ENCODE measurements at regions not wholly inside any gene's neighbourhood (a gene's known extent, or its start where the extent isn't known, plus 50 kb on each side); places are given as distances from the start of the nearest gene placed in this dataset.

DNA sequence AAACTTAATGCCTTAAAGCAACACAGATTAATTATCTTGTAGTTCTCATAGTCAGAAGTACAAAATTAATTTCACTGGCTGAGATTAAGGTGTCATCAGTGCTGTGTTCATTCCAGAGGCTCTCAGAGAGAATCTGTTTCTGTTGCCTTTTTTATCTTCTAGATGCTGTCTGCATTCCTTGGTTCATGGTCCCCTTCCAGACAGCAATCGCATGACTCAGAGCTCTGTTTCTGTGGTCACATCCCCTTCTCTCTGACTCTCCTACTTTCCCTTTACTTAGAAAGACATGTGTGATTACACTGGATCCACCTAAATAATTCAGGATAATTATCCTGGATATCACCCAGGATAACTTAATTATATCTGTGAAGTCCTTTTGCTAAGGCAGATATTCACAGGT lies 148.6 kb downstream of the MAIP1 start:
- TF ChIP-seq, protein P1, sequence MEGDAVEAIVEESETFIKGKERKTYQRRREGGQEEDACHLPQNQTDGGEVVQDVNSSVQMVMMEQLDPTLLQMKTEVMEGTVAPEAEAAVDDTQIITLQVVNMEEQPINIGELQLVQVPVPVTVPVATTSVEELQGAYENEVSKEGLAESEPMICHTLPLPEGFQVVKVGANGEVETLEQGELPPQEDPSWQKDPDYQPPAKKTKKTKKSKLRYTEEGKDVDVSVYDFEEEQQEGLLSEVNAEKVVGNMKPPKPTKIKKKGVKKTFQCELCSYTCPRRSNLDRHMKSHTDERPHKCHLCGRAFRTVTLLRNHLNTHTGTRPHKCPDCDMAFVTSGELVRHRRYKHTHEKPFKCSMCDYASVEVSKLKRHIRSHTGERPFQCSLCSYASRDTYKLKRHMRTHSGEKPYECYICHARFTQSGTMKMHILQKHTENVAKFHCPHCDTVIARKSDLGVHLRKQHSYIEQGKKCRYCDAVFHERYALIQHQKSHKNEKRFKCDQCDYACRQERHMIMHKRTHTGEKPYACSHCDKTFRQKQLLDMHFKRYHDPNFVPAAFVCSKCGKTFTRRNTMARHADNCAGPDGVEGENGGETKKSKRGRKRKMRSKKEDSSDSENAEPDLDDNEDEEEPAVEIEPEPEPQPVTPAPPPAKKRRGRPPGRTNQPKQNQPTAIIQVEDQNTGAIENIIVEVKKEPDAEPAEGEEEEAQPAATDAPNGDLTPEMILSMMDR (IDR thresholded peaks at IDR 0.05; ENCODE audit: low read depth, low read length, poor library complexity, severe bottlenecking): no peak
- no peak for TF ChIP-seq EZH2phosphoT487 (IDR thresholded peaks at IDR 0.05; ENCODE audit: borderline replicate concordance, low read length)

All from DOHH2 (cell line).